ENCODE measurements at regions not wholly inside any gene's neighbourhood (a gene's known extent, or its start where the extent isn't known, plus 50 kb on each side); places are given as distances from the start of the nearest gene placed in this dataset.

DNA sequence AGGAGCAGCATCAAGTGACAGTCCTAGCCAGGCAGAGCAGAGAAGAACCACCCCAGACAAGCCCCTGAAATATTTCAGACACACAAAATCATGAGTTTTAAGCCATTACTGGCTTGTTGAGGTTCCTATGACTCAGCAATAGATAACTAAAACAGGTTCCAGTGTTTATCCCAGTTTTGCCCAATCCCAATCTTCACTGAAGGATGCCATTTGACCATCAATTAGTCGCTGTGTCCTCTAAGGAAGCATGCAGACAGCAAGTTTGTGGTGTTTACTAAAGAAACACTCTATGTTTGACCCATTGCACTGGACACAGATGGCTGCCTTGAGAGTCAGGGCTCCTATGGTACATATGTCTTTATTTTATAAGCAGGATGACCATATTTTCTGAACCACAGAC is 186.7 kb downstream of the SYK start:
- ATAC-seq: no peak
- Histone ChIP-seq H3K4me3 (no peak overlapping the region), H3K36me3 (ENCODE audit: low read depth) (no peaks in the 10 kb centered on the region), H3K9me3 (no peaks in the 10 kb centered on the region), H3K4me1 (ENCODE audit: low read depth) (no peaks in the 10 kb centered on the region)
- intact Hi-C loops (cut with DNase I, micrococcal nuclease): no loop called here
- DNase-seq: no peak
- TF ChIP-seq, protein P1, sequence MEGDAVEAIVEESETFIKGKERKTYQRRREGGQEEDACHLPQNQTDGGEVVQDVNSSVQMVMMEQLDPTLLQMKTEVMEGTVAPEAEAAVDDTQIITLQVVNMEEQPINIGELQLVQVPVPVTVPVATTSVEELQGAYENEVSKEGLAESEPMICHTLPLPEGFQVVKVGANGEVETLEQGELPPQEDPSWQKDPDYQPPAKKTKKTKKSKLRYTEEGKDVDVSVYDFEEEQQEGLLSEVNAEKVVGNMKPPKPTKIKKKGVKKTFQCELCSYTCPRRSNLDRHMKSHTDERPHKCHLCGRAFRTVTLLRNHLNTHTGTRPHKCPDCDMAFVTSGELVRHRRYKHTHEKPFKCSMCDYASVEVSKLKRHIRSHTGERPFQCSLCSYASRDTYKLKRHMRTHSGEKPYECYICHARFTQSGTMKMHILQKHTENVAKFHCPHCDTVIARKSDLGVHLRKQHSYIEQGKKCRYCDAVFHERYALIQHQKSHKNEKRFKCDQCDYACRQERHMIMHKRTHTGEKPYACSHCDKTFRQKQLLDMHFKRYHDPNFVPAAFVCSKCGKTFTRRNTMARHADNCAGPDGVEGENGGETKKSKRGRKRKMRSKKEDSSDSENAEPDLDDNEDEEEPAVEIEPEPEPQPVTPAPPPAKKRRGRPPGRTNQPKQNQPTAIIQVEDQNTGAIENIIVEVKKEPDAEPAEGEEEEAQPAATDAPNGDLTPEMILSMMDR (IDR thresholded peaks at IDR 0.05): no peak

DNA sequence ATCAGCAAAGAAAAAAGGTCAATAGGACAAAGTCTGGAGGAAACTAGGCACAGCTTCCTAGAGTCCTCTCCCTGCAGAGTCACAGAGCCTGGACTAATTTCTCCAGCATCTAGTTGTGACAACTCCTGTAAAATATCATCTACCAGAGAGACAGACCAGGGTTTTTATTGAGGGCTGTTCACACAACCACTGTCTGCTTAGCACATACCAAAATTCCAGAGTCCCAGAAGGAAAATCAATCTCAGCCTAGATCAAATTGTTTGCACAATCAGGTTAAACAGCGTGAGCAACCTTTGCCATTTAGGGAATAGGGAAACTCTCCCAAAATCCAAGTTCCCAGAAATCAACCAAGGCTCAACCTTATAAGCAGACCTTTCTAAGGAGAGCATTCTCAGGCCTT is 190.3 kb downstream of the SYK start:
- no peaks in the 10 kb centered on the region for H3K4me1 ChIP-seq (ENCODE audit: low read depth)
- intact Hi-C loops (cut with DNase I, micrococcal nuclease): no loop called here
- TF ChIP-seq, protein P1 (IDR thresholded peaks at IDR 0.05): no peak
- ATAC-seq: no peak
- no peaks in the 10 kb centered on the region for H3K36me3 ChIP-seq (ENCODE audit: low read depth)
- H3K4me3 ChIP-seq: no peak overlapping the region
- H3K9me3 ChIP-seq: no peaks in the 10 kb centered on the region
- no peak for DNase-seq

DNA sequence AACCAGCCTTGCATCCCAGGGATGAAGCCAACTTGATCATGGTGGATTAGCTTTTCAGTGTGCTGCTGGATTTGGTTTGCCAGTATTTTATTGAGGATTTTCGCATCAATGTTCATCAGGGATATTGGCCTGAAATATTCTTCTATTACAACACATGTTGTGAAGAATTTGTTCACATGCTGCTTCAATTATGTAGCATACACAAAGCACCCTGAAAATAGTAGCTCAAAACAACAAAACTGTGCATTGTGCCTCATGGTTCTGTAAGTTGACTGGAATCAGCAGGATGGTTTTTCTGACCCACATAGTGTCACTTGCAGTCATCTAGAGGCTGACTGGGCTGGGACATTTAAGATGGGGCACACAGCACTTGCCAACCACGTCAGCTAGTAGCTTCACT is 193.9 kb downstream of the SYK start:
- TF ChIP-seq, protein P1 (IDR thresholded peaks at IDR 0.05): no peak
- no peak for DNase-seq
- Histone ChIP-seq H3K36me3 (ENCODE audit: low read depth) (no peaks in the 10 kb centered on the region), H3K4me1 (ENCODE audit: low read depth) (peaks cover 5% of the 10 kb centered on the region), H3K9me3 (no peaks in the 10 kb centered on the region), H3K4me3 (no peak overlapping the region)
- intact Hi-C loops (cut with DNase I, micrococcal nuclease): no loop called here
- no peak for ATAC-seq

DNA sequence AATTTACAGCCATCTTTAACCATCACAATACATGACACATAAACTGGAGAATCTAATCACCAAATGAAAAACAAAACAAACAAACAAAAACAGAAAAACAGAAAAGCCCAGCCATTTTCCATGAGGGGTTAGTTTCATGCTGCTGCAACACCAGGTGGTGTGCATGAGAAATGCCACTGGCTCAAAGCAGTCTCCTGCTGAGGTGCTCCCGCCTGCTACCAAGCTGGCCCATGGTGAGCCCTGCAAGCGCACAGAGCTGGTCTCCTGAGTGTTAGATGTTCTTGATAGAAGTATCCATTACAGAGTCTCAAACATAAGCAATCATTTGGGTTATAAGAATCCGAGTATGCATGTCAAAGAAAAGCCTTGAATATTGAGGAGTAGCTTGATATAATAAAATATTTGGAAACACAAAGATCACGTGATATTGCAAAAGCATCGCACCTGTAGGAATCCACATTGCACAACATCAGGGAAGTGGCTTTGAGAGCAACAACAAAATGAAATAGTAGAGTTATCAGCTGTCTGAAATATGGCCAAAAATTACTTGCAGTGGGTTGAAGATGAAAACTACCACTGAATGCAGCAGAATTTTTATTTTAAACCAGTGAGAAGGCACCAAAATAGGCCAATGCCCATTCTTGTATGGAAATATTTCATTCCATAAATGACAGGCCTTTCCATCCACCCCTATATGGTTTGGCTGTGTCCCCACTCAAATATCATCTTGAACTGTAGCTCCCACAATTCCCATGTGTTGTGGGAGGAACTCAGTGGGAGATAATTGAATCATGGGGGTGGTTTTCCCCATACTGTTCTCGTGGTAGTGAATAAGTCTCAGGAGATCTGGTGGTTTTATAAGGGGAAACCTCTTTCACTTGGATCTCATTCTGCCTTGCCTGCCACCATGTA is 194.8 kb downstream of the SYK start:
- ATAC-seq: no peak
- H3K9me3 ChIP-seq: no peaks in the 10 kb centered on the region
- no peak overlapping the region for H3K4me3 ChIP-seq
- DNase-seq: no peak
- intact Hi-C loops (cut with DNase I, micrococcal nuclease): no loop called here
- no peaks in the 10 kb centered on the region for H3K36me3 ChIP-seq (ENCODE audit: low read depth)
- TF ChIP-seq, protein P1 (IDR thresholded peaks at IDR 0.05): no peak
- peaks cover 5% of the 10 kb centered on the region for H3K4me1 ChIP-seq (ENCODE audit: low read depth)

DNA sequence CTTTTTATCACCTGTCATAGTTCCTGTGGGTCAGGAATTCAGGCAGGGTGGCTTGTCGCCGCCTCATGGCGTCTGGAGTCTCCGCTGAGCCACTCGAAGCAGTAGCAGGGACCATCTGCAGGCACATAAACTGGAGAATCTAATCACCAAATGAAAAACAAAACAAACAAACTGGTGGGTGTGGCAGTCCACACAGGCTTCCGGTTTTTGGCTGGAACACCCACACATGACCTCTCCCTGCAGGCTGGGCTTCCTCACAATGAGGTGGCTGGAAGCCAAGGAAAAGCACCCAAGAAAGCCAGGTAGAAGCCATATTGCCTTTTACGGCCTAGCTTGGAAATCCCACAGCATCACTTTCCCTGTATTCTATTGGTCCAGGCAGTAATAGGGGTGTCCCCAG is 197.0 kb downstream of the SYK start:
- DNase-seq: peak in 2 of 3 donors; percentile 33 to 54
- no peak overlapping the region for H3K4me3 ChIP-seq
- intact Hi-C loops (cut with DNase I, micrococcal nuclease): no loop called here
- peak; percentile 84 for ATAC-seq
- no peaks in the 10 kb centered on the region for H3K36me3 ChIP-seq (ENCODE audit: low read depth)
- H3K9me3 ChIP-seq: no peaks in the 10 kb centered on the region
- peaks cover 5% of the 10 kb centered on the region for H3K4me1 ChIP-seq (ENCODE audit: low read depth)
- TF ChIP-seq, protein P1 (IDR thresholded peaks at IDR 0.05): no peak
